GM12864 (cell line): ENCODE measurements at regions not wholly inside any gene's neighbourhood (a gene's known extent, or its start where the extent isn't known, plus 50 kb on each side); places are given as distances from the start of the nearest gene placed in this dataset.

Source experiments
- DNase-seq: peaks from one replicate; pipeline ENCODE4 v3.0.0-alpha.2; 2011; ENCODE audit warnings: low read depth
- H3K4me3 ChIP-seq: 2 replicates; pipeline ENCODE4 v1.5.1; 2011; ENCODE audit warnings: mild to moderate bottlenecking, low read depth, low read length, control low read depth
- CTCF ChIP-seq: IDR thresholded peaks from 2 replicates; pipeline ENCODE4 v1.5.1; 2011; ENCODE audit warnings: low read depth, mild to moderate bottlenecking, moderate library complexity, low read length, control low read depth, inconsistent platforms; ENCODE audit errors: missing control alignments

GRCh38 chr5:63553073-63553472 lies 409.2 kb downstream of the HTR1A start:
- no peak overlapping the region for H3K4me3 ChIP-seq
- DNase-seq: no peak

DNA sequence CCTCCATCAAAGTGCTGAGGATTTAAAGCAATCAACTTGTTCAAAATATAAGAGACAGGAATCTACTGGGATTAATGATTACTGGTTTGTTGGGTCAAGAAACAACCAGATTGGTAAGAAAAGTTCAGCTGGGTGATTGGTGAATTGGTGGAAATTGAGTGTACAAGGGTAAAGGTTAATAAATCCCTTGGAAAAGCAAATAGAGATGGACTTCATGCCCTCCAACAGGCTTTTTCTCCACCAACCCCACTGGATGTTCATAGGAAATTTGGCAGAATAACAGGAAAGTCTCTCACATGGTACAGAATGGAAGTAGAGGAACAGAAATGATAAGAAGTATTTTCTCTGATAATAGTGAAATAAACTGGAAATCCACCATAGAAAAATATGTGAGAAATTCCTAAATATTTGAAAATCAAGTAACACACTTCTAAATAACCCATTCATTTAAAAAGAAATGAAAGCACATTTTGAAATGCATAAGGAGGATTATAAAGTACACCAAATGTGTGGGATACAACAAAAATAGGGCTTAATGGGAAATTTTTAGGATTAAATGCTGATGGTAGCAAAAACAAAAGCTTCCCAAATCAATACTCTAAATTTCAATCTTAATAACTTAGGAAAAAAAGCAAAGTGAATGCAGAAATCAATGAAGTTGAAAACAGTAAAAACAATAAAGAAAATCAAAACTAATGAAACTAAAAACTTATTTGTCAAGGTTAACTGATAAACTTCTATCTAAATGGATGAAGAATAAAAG lies 426.2 kb downstream of the HTR1A start:
- TF ChIP-seq CTCF: no peak
- no peak for DNase-seq

More at GRCh38 chr5:63553073-63553472, 409.2 kb downstream of the HTR1A start:
- no peak for TF ChIP-seq CTCF

DNA sequence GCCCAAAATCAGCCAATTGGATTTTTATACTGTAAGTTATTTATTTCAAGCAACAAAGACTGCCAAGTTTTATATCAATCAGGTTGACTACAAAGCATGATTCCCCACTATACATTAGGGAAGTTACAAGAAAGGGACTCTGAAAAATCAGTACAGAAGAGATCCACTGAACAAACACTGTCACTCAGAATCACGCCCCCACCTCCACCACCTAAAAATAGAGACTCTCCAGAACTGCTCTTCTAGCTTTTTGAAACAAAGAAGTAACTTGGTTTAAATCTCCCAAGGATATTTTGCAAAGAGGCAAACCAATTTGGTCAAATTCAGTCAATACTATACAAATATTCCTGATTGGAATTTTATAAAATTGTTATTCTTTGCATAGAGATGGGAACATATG lies 438.0 kb downstream of the HTR1A start:
- no peak for DNase-seq
- TF ChIP-seq CTCF: no peak
- H3K4me3 ChIP-seq: no peak overlapping the region

More for the DNA sequence above, 426.2 kb downstream of the HTR1A start:
- no peak overlapping the region for H3K4me3 ChIP-seq

GRCh38 chr5:63516006-63516405 lies 446.2 kb downstream of the HTR1A start:
- no peak overlapping the region for H3K4me3 ChIP-seq
- DNase-seq: no peak
- TF ChIP-seq CTCF: no peak

GRCh38 chr5:63500242-63500641 lies 462.0 kb downstream of the HTR1A start:
- no peak for TF ChIP-seq CTCF
- no peak for DNase-seq
- H3K4me3 ChIP-seq: no peak overlapping the region

DNA sequence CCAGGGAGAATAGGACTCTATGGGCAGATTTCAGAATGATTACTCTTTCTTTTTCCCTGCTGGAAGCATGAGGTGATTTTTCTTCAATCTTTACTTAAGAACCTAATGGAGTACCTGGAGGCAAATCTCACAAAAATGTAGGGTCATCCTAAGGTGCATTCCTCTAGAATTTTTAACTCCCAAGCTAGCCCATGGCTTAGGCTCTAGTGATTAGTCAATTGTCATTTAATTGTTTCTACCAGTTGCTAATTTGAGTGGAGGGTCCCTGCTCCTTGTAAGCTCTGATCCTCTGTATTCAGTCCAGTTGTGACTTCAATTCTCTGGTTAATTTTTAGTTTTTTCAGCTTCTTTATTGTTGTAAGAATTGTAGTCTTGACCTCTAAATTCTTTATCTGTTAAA lies 467.0 kb downstream of the HTR1A start:
- no peak overlapping the region for H3K4me3 ChIP-seq
- DNase-seq: no peak
- TF ChIP-seq CTCF: no peak

- TF ChIP-seq CTCF: no peak
- H3K4me3 ChIP-seq: no peak overlapping the region
- DNase-seq: no peak
These were observed 478.9 kb downstream of the HTR1A start for GRCh38 chr5:63483338-63483737.
